Epithelial cell of prostate (primary cell): ENCODE measurements at regions not wholly inside any gene's neighbourhood (a gene's known extent, or its start where the extent isn't known, plus 50 kb on each side); places are given as distances from the start of the nearest gene placed in this dataset.
A peak's percentile ranks its signal among the peaks of the same experiment; 100 is the strongest.

Source experiments
- DNase-seq: peaks from one replicate; pipeline ENCODE4 v3.0.0-alpha.2; 2011; ENCODE audit warnings: low read depth, low spot score
- H3K27ac ChIP-seq: fragments of 450-650 bp; 2 replicates; pipeline ENCODE4 v1.5.1; 2017; ENCODE audit warnings: mild to moderate bottlenecking

GRCh38 chr1:198901266-198901665 is 262.4 kb downstream of the PTPRC start:
- DNase-seq, result no peak
- H3K27ac ChIP-seq, result no peak overlapping the region

- H3K27ac ChIP-seq, result peak overlapping the region; percentile 82
- DNase-seq, result no peak
Measured at GRCh38 chr1:198902655-198903054, 263.8 kb downstream of the PTPRC start.

GRCh38 chr1:198903203-198903602 is 264.4 kb downstream of the PTPRC start:
- no peak for DNase-seq
- peak overlapping the region; percentile 82 for H3K27ac ChIP-seq

- no peak for DNase-seq
Measured at GRCh38 chr1:198903621-198904020, 264.8 kb downstream of the PTPRC start.

GRCh38 chr1:198904321-198904720 is 265.5 kb downstream of the PTPRC start:
- peak overlapping the region; percentile 82 for H3K27ac ChIP-seq
- no peak for DNase-seq

More at GRCh38 chr1:198903621-198904020, 264.8 kb downstream of the PTPRC start:
- peak overlapping the region; percentile 82 for H3K27ac ChIP-seq

- no peak overlapping the region for H3K27ac ChIP-seq
- DNase-seq, result no peak
Measured at GRCh38 chr1:198906739-198907422, 268.0 kb downstream of the PTPRC start.

- no peak for DNase-seq
- H3K27ac ChIP-seq, result no peak overlapping the region
Measured at GRCh38 chr1:198907423-198907746, 268.5 kb downstream of the PTPRC start.

- DNase-seq, result no peak
- no peak overlapping the region for H3K27ac ChIP-seq
Measured at GRCh38 chr1:198908995-198909394, 270.2 kb downstream of the PTPRC start.

- DNase-seq, result no peak
- no peak overlapping the region for H3K27ac ChIP-seq
Measured at GRCh38 chr1:198909973-198910372, 271.1 kb downstream of the PTPRC start.

- DNase-seq, result no peak
- H3K27ac ChIP-seq, result no peak overlapping the region
Measured at GRCh38 chr1:198910816-198911215, 272.0 kb downstream of the PTPRC start.

- H3K27ac ChIP-seq, result no peak overlapping the region
- DNase-seq, result no peak
Measured at GRCh38 chr1:198912046-198912445, 273.2 kb downstream of the PTPRC start.

GRCh38 chr1:198913667-198914066 is 274.8 kb downstream of the PTPRC start:
- no peak overlapping the region for H3K27ac ChIP-seq
- DNase-seq, result no peak

- no peak for DNase-seq
- H3K27ac ChIP-seq, result no peak overlapping the region
Measured at GRCh38 chr1:198915327-198916231, 276.7 kb downstream of the PTPRC start.

GRCh38 chr1:198917226-198917625 is 278.4 kb downstream of the PTPRC start:
- H3K27ac ChIP-seq, result no peak overlapping the region
- DNase-seq, result no peak

GRCh38 chr1:198918920-198919319 is 280.1 kb downstream of the PTPRC start:
- no peak for DNase-seq
- peak overlapping the region; percentile 40 for H3K27ac ChIP-seq

- H3K27ac ChIP-seq, result peak overlapping the region; percentile 40
- DNase-seq, result no peak
Measured at GRCh38 chr1:198919667-198920398, 281.0 kb downstream of the PTPRC start.

- DNase-seq, result no peak
- H3K27ac ChIP-seq, result no peak overlapping the region
Measured at GRCh38 chr1:198922638-198923430, 284.0 kb downstream of the PTPRC start.

- H3K27ac ChIP-seq, result no peak overlapping the region
Measured at GRCh38 chr1:198923993-198924392, 285.2 kb downstream of the PTPRC start.

GRCh38 chr1:198925567-198925966 is 286.7 kb downstream of the PTPRC start:
- no peak for DNase-seq
- H3K27ac ChIP-seq, result no peak overlapping the region

More at GRCh38 chr1:198923993-198924392, 285.2 kb downstream of the PTPRC start:
- no peak for DNase-seq

- DNase-seq, result no peak
- no peak overlapping the region for H3K27ac ChIP-seq
Measured at GRCh38 chr1:198927129-198927528, 288.3 kb downstream of the PTPRC start.
